IMR-90 (cell line): ENCODE measurements at regions not wholly inside any gene's neighbourhood (a gene's known extent, or its start where the extent isn't known, plus 50 kb on each side); places are given as distances from the start of the nearest gene placed in this dataset.

Source experiments
- ATAC-seq: fragments of 200-7000 bp; cut with Tn5 transposase; 2 replicates; pipeline ENCODE4 v1.9.1; 2020; ENCODE audit warnings: low read depth, mild to moderate bottlenecking, moderate library complexity
- BruUV-seq: library from RNA; stranded (reverse); fragments of 400-500 nt; replicated peaks from 2 replicates; lab custom pipeline; 2021; lab: Mats Ljungman, UMichigan
- CTCF ChIA-PET: fragments of 300-600 bp; formaldehyde crosslinking; extraction: SDS; loops from one replicate; lab custom pipeline; 2021; ENCODE audit warnings: antibody characterized with exemption; lab: Yijun Ruan, JAX
- POLR2A ChIA-PET: fragments of 300-600 bp; sonication (Branson Sonifier 250); formaldehyde crosslinking; loops from one replicate; lab custom pipeline; 2022; ENCODE audit warnings: antibody characterized with exemption; ENCODE audit not compliant: unreplicated experiment; lab: Charles Lee
- DNase-seq: peaks from one replicate; pipeline ENCODE4 v3.0.0; 2013
- H2AFZ ChIP-seq: replicated peaks from 2 replicates; pipeline ENCODE3; 2013; ENCODE audit warnings: low read length, mild to moderate bottlenecking; ENCODE audit not compliant: poor library complexity
- H2AK5ac ChIP-seq: 2 replicates; pipeline ENCODE4 v1.6.1; 2013; ENCODE audit warnings: low read depth, low read length, inconsistent platforms
- H2AK9ac ChIP-seq: replicated peaks from 2 replicates; pipeline ENCODE3; 2013; ENCODE audit warnings: mild to moderate bottlenecking, low read depth, low read length, moderate library complexity; ENCODE audit not compliant: poor library complexity
- H2BK120ac ChIP-seq: 2 replicates; pipeline ENCODE4 v1.6.1; 2013; ENCODE audit warnings: low read depth, low read length, inconsistent platforms
- H2BK15ac ChIP-seq: 3 replicates; pipeline ENCODE4 v1.6.1; 2013; ENCODE audit warnings: low read depth, low read length, inconsistent platforms
- H2BK20ac ChIP-seq: 2 replicates; pipeline ENCODE4 v1.6.1; 2013; ENCODE audit warnings: low read depth, mild to moderate bottlenecking, inconsistent platforms, low read length, moderate library complexity
- H2BK5ac ChIP-seq: 2 replicates; pipeline ENCODE4 v1.6.1; 2013; ENCODE audit warnings: mild to moderate bottlenecking, low read depth, low read length, inconsistent platforms; ENCODE audit not compliant: poor library complexity, severe bottlenecking
- H3K14ac ChIP-seq: replicated peaks from 2 replicates; pipeline ENCODE4 v1.6.1; 2013; ENCODE audit warnings: low read depth, low read length, inconsistent platforms
- H3K18ac ChIP-seq: 2 replicates; pipeline ENCODE4 v1.6.1; 2013; ENCODE audit warnings: low read depth, low read length, control low read depth
- H3K23ac ChIP-seq: 2 replicates; pipeline ENCODE4 v1.6.1; 2013; ENCODE audit warnings: low read depth, low read length, inconsistent platforms
- H3K27ac ChIP-seq: 2 replicates; pipeline ENCODE4 v1.5.1; 2013; ENCODE audit warnings: mild to moderate bottlenecking, control low read depth, low read length; ENCODE audit not compliant: insufficient read depth
- H3K27me3 ChIP-seq: 2 replicates; pipeline ENCODE4 v1.6.1; 2013; ENCODE audit warnings: low read length; ENCODE audit not compliant: control insufficient read depth, insufficient read depth
- H3K36me3 ChIP-seq: 2 replicates; pipeline ENCODE4 v1.6.1; 2013; ENCODE audit warnings: low read length, mixed read lengths; ENCODE audit not compliant: control insufficient read depth, insufficient read depth
- H3K4ac ChIP-seq: 2 replicates; pipeline ENCODE4 v1.6.1; 2013; ENCODE audit warnings: low read depth, low read length, inconsistent platforms
- H3K4me1 ChIP-seq: 2 replicates; pipeline ENCODE4 v1.6.1; 2013; ENCODE audit warnings: low read length, mixed read lengths; ENCODE audit not compliant: control insufficient read depth, insufficient read depth
- H3K4me2 ChIP-seq: 2 replicates; pipeline ENCODE4 v1.6.1; 2013; ENCODE audit warnings: low read depth, mild to moderate bottlenecking, control low read depth, low read length, moderate library complexity
- H3K4me3 ChIP-seq: 2 replicates; pipeline ENCODE4 v1.5.1; 2013; ENCODE audit warnings: low read depth, mild to moderate bottlenecking, control low read depth, low read length, moderate library complexity; ENCODE audit not compliant: insufficient read depth
- H3K56ac ChIP-seq: 2 replicates; pipeline ENCODE4 v1.6.1; 2013; ENCODE audit warnings: low read length, inconsistent platforms; ENCODE audit not compliant: insufficient read depth; ENCODE audit errors: extremely low read depth
- H3K79me1 ChIP-seq, 2 experiments: 2 replicates each; pipeline ENCODE4 v1.6.1; 2013; ENCODE audit warnings: low read length in 2 of 2, inconsistent platforms in 1 of 2, low read depth in 1 of 2
- H3K9ac ChIP-seq: 2 replicates; pipeline ENCODE4 v1.6.1; 2013; ENCODE audit warnings: low read depth, low read length, control low read depth
- H3K9me1 ChIP-seq: 2 replicates; pipeline ENCODE4 v1.6.1; 2013; ENCODE audit warnings: low read length, inconsistent platforms; ENCODE audit not compliant: insufficient read depth
- H3K9me3 ChIP-seq: 2 replicates; pipeline ENCODE4 v1.6.1; 2013; ENCODE audit warnings: low read length; ENCODE audit not compliant: control insufficient read depth, insufficient read depth
- H4K20me1 ChIP-seq: 2 replicates; pipeline ENCODE4 v1.6.1; 2013; ENCODE audit warnings: low read length, inconsistent platforms; ENCODE audit not compliant: insufficient read depth
- H4K5ac ChIP-seq: 2 replicates; pipeline ENCODE4 v1.6.1; 2013; ENCODE audit warnings: mild to moderate bottlenecking, low read depth, low read length, control low read depth
- H4K8ac ChIP-seq, 2 experiments: 2 replicates each; pipeline ENCODE4 v1.6.1; 2013; ENCODE audit warnings: low read depth in 2 of 2, low read length in 2 of 2, control low read depth in 1 of 2, inconsistent platforms in 1 of 2
- H4K91ac ChIP-seq: 2 replicates; pipeline ENCODE4 v1.6.1; 2013; ENCODE audit warnings: low read depth, low read length, inconsistent platforms; ENCODE audit not compliant: insufficient read depth
- MAFK ChIP-seq: IDR thresholded peaks from 2 replicates; pipeline ENCODE4 v1.6.1; 2012; ENCODE audit warnings: low read depth, low read length, improper control_type of control experiment
- MAZ ChIP-seq: IDR thresholded peaks from 2 replicates; pipeline ENCODE4 v1.6.1; 2012; ENCODE audit warnings: low read depth, mild to moderate bottlenecking, low read length, improper control_type of control experiment, moderate library complexity, borderline replicate concordance
- RCOR1 ChIP-seq: IDR thresholded peaks from 2 replicates; pipeline ENCODE4 v1.6.1; 2012; ENCODE audit warnings: mild to moderate bottlenecking, low read length, improper control_type of control experiment; ENCODE audit not compliant: insufficient replicate concordance
- WGBS, 2 experiments: methylation state at CpG; one replicate each; pipeline versions ENCODE4 v1.1.5 to v1.1.7; 2013; ENCODE audit warnings: missing lambda C conversion rate in 2 of 2; ENCODE audit not compliant: insufficient read length in 1 of 2; ENCODE audit errors: extremely low coverage in 2 of 2; 5-methylcytosine and 5-hydroxymethylcytosine counted together
- dilution Hi-C: fragments of 300-500 bp; cut with HindIII; formaldehyde crosslinking; loops from one replicate; pipeline ENCODE4 v1.14.3; 2018; ENCODE audit warnings: low sequenced_read_pairs; ENCODE audit not compliant: unreplicated experiment
- in situ Hi-C: fragments of 300-500 bp; cut with MboI; formaldehyde crosslinking; loops from 3 replicates; pipeline ENCODE4 v1.14.3; 2019; ENCODE audit warnings: low sequenced_read_pairs, inconsistent platforms, mixed read lengths
- intact Hi-C: fragments of 100-400 bp; cut with micrococcal nuclease; formaldehyde crosslinking; loops from 2 replicates; pipeline ENCODE4 v1.10.0; 2022
- TF ChIP-seq, protein P1 (sequence below): fragments of 150-350 bp; IDR thresholded peaks from 2 replicates; pipeline ENCODE4 v1.6.1; 2017; ENCODE audit warnings: mild to moderate bottlenecking, antibody characterized with exemption, low read length, low read depth

DNA sequence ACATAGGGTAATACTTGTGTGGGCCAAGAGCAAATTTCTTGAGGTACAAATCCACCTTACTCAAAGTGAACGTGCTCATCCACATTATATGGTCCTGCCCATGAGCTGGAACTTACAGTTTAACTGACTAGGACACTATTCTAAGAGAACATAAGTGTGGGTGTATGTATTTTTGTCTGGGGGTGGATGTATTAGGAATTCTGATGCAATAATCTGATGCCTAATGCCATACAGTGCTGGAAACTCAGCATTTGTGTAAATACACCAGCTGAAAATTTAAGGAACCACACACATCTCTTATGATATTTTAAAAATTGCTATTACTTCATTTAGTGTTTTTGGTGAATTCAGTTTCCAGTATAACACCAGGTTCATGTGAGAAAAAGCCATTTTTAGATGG, 1350.7 kb downstream of the ZPLD1 start:
- Histone ChIP-seq H2AFZ (no peak overlapping the region), H3K23ac (no peak overlapping the region), H3K27me3 (no peaks in the 10 kb centered on the region), H4K20me1 (no peaks in the 10 kb centered on the region), H3K4me2 (no peak overlapping the region), H3K4me1 (no peaks in the 10 kb centered on the region), H3K14ac (no peak overlapping the region), H4K8ac (no peak overlapping the region), H2BK5ac (no peak overlapping the region), H2BK120ac (no peak overlapping the region), H2AK5ac (no peak overlapping the region), H3K4me3 (no peak overlapping the region), H2BK15ac (no peak overlapping the region), H3K9ac (no peak overlapping the region), H2BK20ac (no peak overlapping the region), H3K27ac (no peak overlapping the region), H3K9me3 (peaks cover 2% of the 10 kb centered on the region; the same call in 1 of the 2 replicates), H3K79me1 (no peaks in the 10 kb centered on the region), H2AK9ac (no peak overlapping the region), H4K91ac (no peak overlapping the region), H3K9me1 (no peaks in the 10 kb centered on the region), H3K36me3 (no peaks in the 10 kb centered on the region), H4K5ac (no peak overlapping the region), H3K18ac (no peak overlapping the region), H3K56ac (no peak overlapping the region), H3K4ac (no peak overlapping the region)
- dilution Hi-C loops (no loop called here), intact Hi-C loops (no loop called here), in situ Hi-C loops (no loop called here)
- ChIA-PET CTCF (no interaction called here), POLR2A (no interaction called here)
- no peak for TF ChIP-seq MAFK
- TF ChIP-seq MAZ = no peak
- TF ChIP-seq, protein P1, sequence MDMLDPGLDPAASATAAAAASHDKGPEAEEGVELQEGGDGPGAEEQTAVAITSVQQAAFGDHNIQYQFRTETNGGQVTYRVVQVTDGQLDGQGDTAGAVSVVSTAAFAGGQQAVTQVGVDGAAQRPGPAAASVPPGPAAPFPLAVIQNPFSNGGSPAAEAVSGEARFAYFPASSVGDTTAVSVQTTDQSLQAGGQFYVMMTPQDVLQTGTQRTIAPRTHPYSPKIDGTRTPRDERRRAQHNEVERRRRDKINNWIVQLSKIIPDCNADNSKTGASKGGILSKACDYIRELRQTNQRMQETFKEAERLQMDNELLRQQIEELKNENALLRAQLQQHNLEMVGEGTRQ = no peak
- no peak for TF ChIP-seq RCOR1
- ATAC-seq = no peak
- no CpG with 5 or more reads among the region's 1 CpG for WGBS, 2 experiments
- DNase-seq = no peak
- no TSS peak for BruUV-seq
